Endothelial cell of umbilical vein (primary cell): ENCODE measurements at regions not wholly inside any gene's neighbourhood (a gene's known extent, or its start where the extent isn't known, plus 50 kb on each side); places are given as distances from the start of the nearest gene placed in this dataset.

Source experiments
- BruUV-seq: library from RNA; stranded (reverse); fragments of 400-500 nt; replicated peaks from 2 replicates; lab custom pipeline; 2021; lab: Mats Ljungman, UMichigan
- CTCF ChIA-PET: fragments of 300-600, 350-600 bp; sonication (Branson Sonifier 250); formaldehyde crosslinking; loops from one replicate; lab custom pipeline; 2021; ENCODE audit warnings: antibody characterized with exemption, inconsistent platforms; lab: Charles Lee
- POLR2A ChIA-PET: fragments of 300-600, 350-600 bp; sonication (Branson Sonifier 250); formaldehyde crosslinking; loops from one replicate; lab custom pipeline; 2021; ENCODE audit warnings: antibody characterized with exemption, inconsistent platforms; lab: Charles Lee
- DNase-seq: peaks from one replicate; pipeline ENCODE4 v3.0.0-alpha.2; 2011; ENCODE audit warnings: low read depth, low spot score
- FAIRE-seq: peaks from 2 replicates; lab custom pipeline; 2011; peaks lifted over from hg19 to GRCh38; lab: Jason Lieb, UNC
- H2AFZ ChIP-seq: 2 replicates; pipeline ENCODE4 v1.6.0; 2012; ENCODE audit warnings: low read depth, low read length, control low read depth, inconsistent platforms
- H3K27ac ChIP-seq: 2 replicates; pipeline ENCODE4 v1.5.1; 2011; ENCODE audit warnings: low read depth, mild to moderate bottlenecking, control low read depth, low read length, moderate library complexity; ENCODE audit not compliant: insufficient read depth
- H3K27me3 ChIP-seq, 2 experiments: 2 replicates each; pipeline versions ENCODE4 v1.6.0 to v1.6.1; 2011; ENCODE audit warnings: low read length in 2 of 2, mixed read lengths in 1 of 2; ENCODE audit not compliant: control insufficient read depth in 2 of 2, insufficient read depth in 2 of 2
- H3K36me3 ChIP-seq, 2 experiments: 2 replicates in 1 of 2; 3 replicates in 1 of 2; pipeline ENCODE4 v1.5.1; 2011; ENCODE audit warnings: low read length in 2 of 2, mild to moderate bottlenecking in 1 of 2, moderate library complexity in 1 of 2; ENCODE audit not compliant: control insufficient read depth in 2 of 2, insufficient read depth in 2 of 2; ENCODE audit errors: extremely low read depth in 1 of 2
- H3K4me1 ChIP-seq: 3 replicates; pipeline ENCODE4 v1.5.1; 2011; ENCODE audit warnings: mild to moderate bottlenecking, low read length; ENCODE audit not compliant: control insufficient read depth, insufficient read depth; ENCODE audit errors: extremely low read depth
- H3K4me2 ChIP-seq: 2 replicates; pipeline ENCODE4 v1.6.1; 2011; ENCODE audit warnings: low read length, control low read depth, mixed read lengths; ENCODE audit not compliant: insufficient read depth
- H3K4me3 ChIP-seq, 3 experiments: fragments of 200-600 bp in 1 of 3; sonication (generic), shearing (Covaris generic) in 1 of 3; replicated peaks in 1 of 3; 2 replicates each; pipeline ENCODE4 v1.5.1; 2011 to 2016; ENCODE audit warnings: control low read depth in 3 of 3, low read length in 3 of 3, mild to moderate bottlenecking in 2 of 3, inconsistent platforms in 1 of 3, low read depth in 1 of 3, moderate library complexity in 1 of 3; ENCODE audit not compliant: insufficient read depth in 1 of 3
- H3K79me2 ChIP-seq: 2 replicates; pipeline ENCODE4 v1.6.0; 2012; ENCODE audit warnings: low read length, inconsistent platforms; ENCODE audit not compliant: control insufficient read depth, insufficient read depth
- H3K9ac ChIP-seq: replicated peaks from 2 replicates; pipeline ENCODE3; 2011; ENCODE audit warnings: low read length, control low read depth; ENCODE audit not compliant: insufficient read depth; ENCODE audit errors: extremely low read depth
- H3K9me1 ChIP-seq: replicated peaks from 3 replicates; pipeline ENCODE4 v1.6.0; 2011; ENCODE audit warnings: mild to moderate bottlenecking, low read length; ENCODE audit not compliant: control insufficient read depth, insufficient read depth; ENCODE audit errors: extremely low read depth
- H3K9me3 ChIP-seq: replicated peaks from 2 replicates; pipeline ENCODE4 v1.5.1; 2012; ENCODE audit warnings: low read length, inconsistent platforms; ENCODE audit not compliant: control insufficient read depth, insufficient read depth
- H4K20me1 ChIP-seq: replicated peaks from 2 replicates; pipeline ENCODE3; 2011; ENCODE audit warnings: mild to moderate bottlenecking, low read length; ENCODE audit not compliant: control insufficient read depth, insufficient read depth; ENCODE audit errors: extremely low read depth
- CTCF ChIP-seq, 2 donors: IDR thresholded peaks; 1 replicate in 1 of 2; 2 replicates in 1 of 2; pipeline ENCODE4 v1.5.1; 2011; ENCODE audit warnings: low read length in 2 of 2, mild to moderate bottlenecking in 2 of 2, moderate library complexity in 2 of 2, control low read depth in 1 of 2, inconsistent platforms in 1 of 2, low read depth in 1 of 2; ENCODE audit not compliant: insufficient read depth in 1 of 2; ENCODE audit errors: extremely low read depth in 1 of 2
- EZH2 ChIP-seq: IDR thresholded peaks from 2 replicates; pipeline ENCODE4 v1.6.1; 2012; ENCODE audit warnings: borderline replicate concordance, low read depth, mild to moderate bottlenecking, moderate library complexity, low read length, inconsistent platforms; ENCODE audit not compliant: severe bottlenecking
- FOS ChIP-seq: IDR thresholded peaks from 2 replicates; pipeline ENCODE4 v1.6.1; 2011; ENCODE audit warnings: mild to moderate bottlenecking, low read length, moderate library complexity, borderline replicate concordance; ENCODE audit not compliant: insufficient read depth
- GATA2 ChIP-seq: IDR thresholded peaks from 2 replicates; pipeline ENCODE4 v1.7.0; 2011; ENCODE audit warnings: low read depth, mild to moderate bottlenecking, moderate library complexity, mixed read lengths, low read length; ENCODE audit not compliant: insufficient read length, insufficient read depth
- JUN ChIP-seq: IDR thresholded peaks from 2 replicates; pipeline ENCODE4 v1.6.1; 2011; ENCODE audit warnings: borderline replicate concordance, low read depth; ENCODE audit not compliant: insufficient read length, insufficient read depth
- MAX ChIP-seq: IDR thresholded peaks from 2 replicates; pipeline ENCODE4 v1.6.1; 2011; ENCODE audit not compliant: insufficient read depth, insufficient read length
- MYC ChIP-seq: IDR thresholded peaks from one replicate; pipeline ENCODE4 v1.6.1; 2011; ENCODE audit warnings: mild to moderate bottlenecking, low read depth, low read length
- POLR2A ChIP-seq: IDR thresholded peaks from 2 replicates; pipeline ENCODE4 v1.6.1; 2012; ENCODE audit warnings: low read depth, mild to moderate bottlenecking, control low read depth, low read length
- POLR2AphosphoS5 ChIP-seq: IDR thresholded peaks from 2 replicates; pipeline ENCODE4 v1.6.1; 2012; ENCODE audit warnings: low read depth, mild to moderate bottlenecking, control low read depth, low read length, moderate library complexity; ENCODE audit not compliant: insufficient read depth
- dilution Hi-C: fragments of 300-500 bp; cut with MboI; formaldehyde crosslinking; loops from one replicate; pipeline ENCODE4 v1.15.0; 2019; ENCODE audit warnings: low sequenced_read_pairs; ENCODE audit not compliant: extremely low pct_ligation_motif_present
- intact Hi-C: fragments of 100-400 bp; cut with micrococcal nuclease; formaldehyde crosslinking; loops from one replicate; pipeline ENCODE4 v1.10.0; 2022

DNA sequence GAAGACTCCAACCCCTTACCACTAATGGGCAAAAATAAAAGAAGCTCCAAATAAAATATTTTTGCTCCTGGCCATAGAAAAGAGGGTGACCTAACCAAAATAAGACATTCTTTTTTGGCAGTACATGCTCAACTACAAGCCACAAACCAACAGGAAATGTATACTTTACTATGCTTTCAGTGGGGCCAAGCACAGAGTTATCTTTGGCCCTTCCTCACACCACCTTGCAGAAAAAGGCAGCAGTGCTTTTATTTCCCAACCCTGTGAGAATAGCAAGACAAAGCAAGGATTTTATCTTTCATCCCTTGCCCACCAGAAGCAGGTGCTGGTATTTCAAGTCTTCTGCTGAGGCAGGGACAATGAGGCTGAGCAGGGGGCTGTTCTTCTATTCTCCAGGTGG lies 1493.1 kb downstream of the CDH11 start:
- Histone ChIP-seq H3K4me2 (no peak overlapping the region), H3K9me3 (no peaks in the 10 kb centered on the region), H3K9me1 (no peaks in the 10 kb centered on the region), H3K4me1 (no peaks in the 10 kb centered on the region), H3K79me2 (no peaks in the 10 kb centered on the region), H3K9ac (no peak overlapping the region), H3K27me3 (no peaks in the 10 kb centered on the region), H4K20me1 (no peaks in the 10 kb centered on the region), H3K4me3 (no peak overlapping the region), H3K27ac (no peak overlapping the region), H2AFZ (no peak overlapping the region), H3K36me3 (no peaks in the 10 kb centered on the region)
- no peak for FAIRE-seq
- dilution Hi-C loops: no loop called here
- CTCF ChIA-PET: interaction anchor here (1.5 kb wide), 1 partner anchor 19 kb away, joined by 4 read pairs; no protein-coding TSS in a partner anchor
- POLR2A ChIA-PET: no interaction called here
- TF ChIP-seq GATA2 (no peak), CTCF (IDR thresholded peaks at IDR 0.05; ENCODE audit: extremely low read depth in 1 of 2, insufficient read depth in 1 of 2, low read depth in 1 of 2, low read length in 2 of 2) (no peak), POLR2A (no peak), POLR2AphosphoS5 (no peak), EZH2 (no peak), MAX (no peak), JUN (no peak), MYC (no peak), FOS (no peak)
- no peak for DNase-seq
- intact Hi-C loops: no loop called here
- BruUV-seq: no TSS peak
